ENCODE measurements at regions not wholly inside any gene's neighbourhood (a gene's known extent, or its start where the extent isn't known, plus 50 kb on each side); places are given as distances from the start of the nearest gene placed in this dataset.

DNA sequence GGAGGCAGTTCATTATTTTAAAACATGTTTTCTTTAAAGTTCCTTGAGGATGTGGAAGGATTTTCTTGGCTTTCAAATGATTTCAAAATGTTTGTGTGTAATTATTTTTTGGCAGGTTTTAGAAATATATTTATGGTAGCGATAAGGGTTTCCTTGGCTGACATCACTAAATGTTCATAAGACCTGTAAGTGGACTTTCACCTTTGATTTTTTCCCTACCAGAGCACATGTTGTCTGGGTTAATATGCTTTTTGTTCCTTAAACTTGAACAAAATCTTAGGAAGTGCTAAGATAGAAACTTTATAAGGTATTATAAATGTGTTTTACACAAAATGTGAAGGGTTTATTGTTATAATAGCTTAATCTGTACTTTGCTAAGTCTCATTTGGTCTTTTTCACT lies 315.6 kb downstream of the PCDH7 start:
- no peaks in the 10 kb centered on the region for H3K27me3 Mint-ChIP-seq (ENCODE audit: insufficient read depth, unreplicated experiment)
- no peaks in the 10 kb centered on the region for H3K9me3 Mint-ChIP-seq (ENCODE audit: unreplicated experiment)
- no peaks in the 10 kb centered on the region for H3K4me1 Mint-ChIP-seq (ENCODE audit: insufficient read depth, unreplicated experiment)

DNA sequence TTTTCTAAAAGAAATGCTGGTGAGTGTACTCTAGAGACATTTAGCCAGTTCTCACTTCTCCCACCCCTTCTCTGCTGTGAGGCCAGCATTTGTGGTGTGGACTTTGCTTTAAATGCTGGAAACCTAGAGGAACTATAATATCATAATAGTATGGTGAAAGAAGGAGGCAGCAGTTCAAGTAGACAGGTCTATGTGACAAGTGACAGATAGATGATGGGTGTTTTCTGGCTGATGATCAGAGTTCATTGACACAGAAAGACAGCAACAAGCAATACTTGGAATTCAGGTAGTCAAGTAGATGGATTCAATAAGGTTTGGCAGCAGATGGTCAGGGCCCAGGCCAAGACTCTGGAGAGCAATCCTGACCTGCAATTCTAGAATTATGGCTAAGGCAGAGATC lies 317.5 kb downstream of the PCDH7 start:
- no peaks in the 10 kb centered on the region for H3K4me1 Mint-ChIP-seq (ENCODE audit: insufficient read depth, unreplicated experiment)
- POLR2A ChIA-PET: no interaction called here

More for the DNA sequence above, 315.6 kb downstream of the PCDH7 start:
- DNase-seq (ENCODE audit: unreplicated experiment): no peak
- Mint-ChIP-seq H3K27ac (ENCODE audit: low read depth, unreplicated experiment) (no peak overlapping the region), H3K36me3 (ENCODE audit: insufficient read depth, unreplicated experiment) (no peaks in the 10 kb centered on the region), H3K4me3 (ENCODE audit: unreplicated experiment) (no peak overlapping the region)
- TF ChIP-seq, protein P1, sequence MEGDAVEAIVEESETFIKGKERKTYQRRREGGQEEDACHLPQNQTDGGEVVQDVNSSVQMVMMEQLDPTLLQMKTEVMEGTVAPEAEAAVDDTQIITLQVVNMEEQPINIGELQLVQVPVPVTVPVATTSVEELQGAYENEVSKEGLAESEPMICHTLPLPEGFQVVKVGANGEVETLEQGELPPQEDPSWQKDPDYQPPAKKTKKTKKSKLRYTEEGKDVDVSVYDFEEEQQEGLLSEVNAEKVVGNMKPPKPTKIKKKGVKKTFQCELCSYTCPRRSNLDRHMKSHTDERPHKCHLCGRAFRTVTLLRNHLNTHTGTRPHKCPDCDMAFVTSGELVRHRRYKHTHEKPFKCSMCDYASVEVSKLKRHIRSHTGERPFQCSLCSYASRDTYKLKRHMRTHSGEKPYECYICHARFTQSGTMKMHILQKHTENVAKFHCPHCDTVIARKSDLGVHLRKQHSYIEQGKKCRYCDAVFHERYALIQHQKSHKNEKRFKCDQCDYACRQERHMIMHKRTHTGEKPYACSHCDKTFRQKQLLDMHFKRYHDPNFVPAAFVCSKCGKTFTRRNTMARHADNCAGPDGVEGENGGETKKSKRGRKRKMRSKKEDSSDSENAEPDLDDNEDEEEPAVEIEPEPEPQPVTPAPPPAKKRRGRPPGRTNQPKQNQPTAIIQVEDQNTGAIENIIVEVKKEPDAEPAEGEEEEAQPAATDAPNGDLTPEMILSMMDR (IDR thresholded peaks at IDR 0.05; ENCODE audit: unreplicated experiment): no peak
- intact Hi-C loops (cut with micrococcal nuclease): no loop called here
- ChIA-PET CTCF (interaction anchor here (0.7 to 1.8 kb wide), 2 partner anchors 10 to 1190 kb away, joined by 3 to 5 read pairs; no protein-coding TSS in a partner anchor), POLR2A (no interaction called here)
- no TSS peak for BruUV-seq (replicated peaks)

DNA sequence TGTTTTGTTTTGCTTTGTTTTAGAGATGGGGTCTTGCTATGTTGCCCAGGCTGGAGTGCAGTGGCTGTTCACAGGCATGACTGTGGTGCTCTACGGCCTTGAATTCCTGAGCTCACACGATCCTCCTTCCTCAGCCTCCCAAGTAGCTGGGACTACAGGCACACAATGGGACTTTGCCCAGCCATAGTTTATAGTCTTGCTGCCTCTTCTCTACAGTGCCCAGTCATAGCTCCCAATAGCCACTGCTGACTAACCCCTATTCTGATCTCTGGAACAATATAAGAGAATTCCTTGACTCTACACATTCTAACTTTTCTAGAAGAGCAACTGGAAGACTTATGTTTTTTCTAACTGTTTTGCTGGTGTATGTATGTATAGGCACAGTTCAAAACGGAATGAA lies 319.2 kb downstream of the PCDH7 start:
- Mint-ChIP-seq H3K27ac (ENCODE audit: low read depth, unreplicated experiment) (no peak overlapping the region), H3K27me3 (ENCODE audit: insufficient read depth, unreplicated experiment) (no peaks in the 10 kb centered on the region), H3K4me1 (ENCODE audit: insufficient read depth, unreplicated experiment) (no peaks in the 10 kb centered on the region), H3K36me3 (ENCODE audit: insufficient read depth, unreplicated experiment) (no peaks in the 10 kb centered on the region), H3K9me3 (ENCODE audit: unreplicated experiment) (no peaks in the 10 kb centered on the region), H3K4me3 (ENCODE audit: unreplicated experiment) (no peak overlapping the region)
- POLR2A ChIA-PET: no interaction called here
- TF ChIP-seq, protein P1 (IDR thresholded peaks at IDR 0.05; ENCODE audit: unreplicated experiment): no peak
- BruUV-seq (replicated peaks): no TSS peak
- CTCF ChIA-PET: interaction anchor here (0.6 kb wide), 2 partner anchors 282 to 664 kb away, joined by 3 to 4 read pairs; no protein-coding TSS in a partner anchor
- no peak for DNase-seq (ENCODE audit: unreplicated experiment)
- intact Hi-C loops (cut with micrococcal nuclease): no loop called here

More for the DNA sequence above, 317.5 kb downstream of the PCDH7 start:
- no peak for DNase-seq (ENCODE audit: unreplicated experiment)
- no TSS peak for BruUV-seq (replicated peaks)
- Mint-ChIP-seq H3K27ac (ENCODE audit: low read depth, unreplicated experiment) (no peak overlapping the region), H3K4me3 (ENCODE audit: unreplicated experiment) (no peak overlapping the region), H3K36me3 (ENCODE audit: insufficient read depth, unreplicated experiment) (no peaks in the 10 kb centered on the region), H3K27me3 (ENCODE audit: insufficient read depth, unreplicated experiment) (no peaks in the 10 kb centered on the region), H3K9me3 (ENCODE audit: unreplicated experiment) (no peaks in the 10 kb centered on the region)
- CTCF ChIA-PET: no interaction called here
- TF ChIP-seq, protein P1 (IDR thresholded peaks at IDR 0.05; ENCODE audit: unreplicated experiment): no peak
- intact Hi-C loops (cut with micrococcal nuclease): no loop called here

DNA sequence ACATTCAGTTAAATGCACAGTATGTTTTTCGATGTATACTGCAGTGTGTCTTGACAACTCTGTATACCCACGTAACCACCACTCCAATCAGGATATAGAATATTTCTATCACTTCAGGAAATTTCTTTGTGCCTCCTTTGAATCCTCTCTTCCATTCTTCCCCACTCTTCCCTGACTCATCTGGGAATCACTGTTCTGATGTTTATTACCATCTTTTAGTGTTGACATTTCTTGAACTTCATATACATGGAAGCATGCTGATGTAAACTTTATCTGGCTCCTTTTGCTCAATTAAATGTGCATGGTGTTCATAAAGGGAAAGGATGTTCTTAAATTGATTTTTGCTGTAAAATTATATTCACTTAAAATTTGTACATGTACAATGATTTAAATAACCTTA lies 319.9 kb downstream of the PCDH7 start:
- intact Hi-C loops (cut with micrococcal nuclease): loop anchor here (10.0 kb wide), 1 partner anchor 195 kb away; no protein-coding TSS in a partner anchor
- no peaks in the 10 kb centered on the region for H3K9me3 Mint-ChIP-seq (ENCODE audit: unreplicated experiment)

More for the DNA sequence above, 319.9 kb downstream of the PCDH7 start:
- Mint-ChIP-seq H3K27me3 (ENCODE audit: insufficient read depth, unreplicated experiment) (no peaks in the 10 kb centered on the region), H3K27ac (ENCODE audit: low read depth, unreplicated experiment) (no peak overlapping the region), H3K36me3 (ENCODE audit: insufficient read depth, unreplicated experiment) (no peaks in the 10 kb centered on the region), H3K4me3 (ENCODE audit: unreplicated experiment) (no peak overlapping the region), H3K4me1 (ENCODE audit: insufficient read depth, unreplicated experiment) (peaks cover under 1% of the 10 kb centered on the region)
- TF ChIP-seq, protein P1 (IDR thresholded peaks at IDR 0.05; ENCODE audit: unreplicated experiment): no peak
- no TSS peak for BruUV-seq (replicated peaks)
- ChIA-PET CTCF (no interaction called here), POLR2A (no interaction called here)
- no peak for DNase-seq (ENCODE audit: unreplicated experiment)

Measured in MCF 10A (cell line).